ENCODE measurements at regions not wholly inside any gene's neighbourhood (a gene's known extent, or its start where the extent isn't known, plus 50 kb on each side); places are given as distances from the start of the nearest gene placed in this dataset.
"Not testable (repeated sequence)": the region's sequence is repeated elsewhere in the genome, so short reads cannot be mapped to it uniquely, and the experiment has no call there.

DNA sequence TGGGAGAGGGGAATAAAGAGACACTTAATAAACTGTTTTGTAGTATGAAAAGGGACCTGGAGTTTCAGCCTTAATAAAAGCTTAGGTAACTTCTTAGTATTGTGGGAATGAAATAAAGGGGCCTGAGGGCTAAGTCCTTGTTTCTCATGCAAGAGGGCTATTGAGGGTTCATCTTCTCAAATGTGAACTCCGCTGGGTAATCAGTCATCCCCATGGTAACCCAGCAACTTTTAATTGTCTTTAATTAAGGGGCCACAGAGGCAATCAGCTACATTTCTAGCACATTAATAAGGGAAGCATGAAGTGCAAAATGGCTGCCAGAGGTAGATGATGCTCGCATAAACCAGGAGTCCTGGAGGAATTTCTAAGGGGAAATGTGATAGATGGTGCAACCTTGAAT, 1784.2 kb upstream of the CELF4 start:
- no peak for DNase-seq (ENCODE audit: low read depth in 4 of 4, low spot score in 3 of 4)

DNA sequence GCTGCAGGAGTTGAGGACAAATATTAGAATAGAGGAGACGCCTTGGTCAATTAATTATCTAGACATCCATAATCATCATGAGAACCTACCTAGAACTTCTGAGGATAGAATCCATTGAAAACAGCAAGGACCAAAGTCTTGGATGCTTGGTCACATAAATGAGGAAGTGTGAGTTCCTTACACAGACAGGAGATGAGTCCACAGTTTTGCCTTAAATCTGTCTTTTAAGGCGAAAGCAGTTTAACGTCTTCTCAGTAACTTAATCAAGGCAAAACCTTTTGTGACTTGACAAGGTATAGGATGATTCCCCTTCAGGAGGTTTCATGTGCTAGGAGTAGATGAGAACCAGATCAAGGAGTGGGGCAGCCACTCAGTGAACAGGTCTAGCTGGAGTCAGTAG, 1783.2 kb upstream of the CELF4 start:
- no peak for DNase-seq (ENCODE audit: low read depth in 4 of 4, low spot score in 3 of 4)

DNA sequence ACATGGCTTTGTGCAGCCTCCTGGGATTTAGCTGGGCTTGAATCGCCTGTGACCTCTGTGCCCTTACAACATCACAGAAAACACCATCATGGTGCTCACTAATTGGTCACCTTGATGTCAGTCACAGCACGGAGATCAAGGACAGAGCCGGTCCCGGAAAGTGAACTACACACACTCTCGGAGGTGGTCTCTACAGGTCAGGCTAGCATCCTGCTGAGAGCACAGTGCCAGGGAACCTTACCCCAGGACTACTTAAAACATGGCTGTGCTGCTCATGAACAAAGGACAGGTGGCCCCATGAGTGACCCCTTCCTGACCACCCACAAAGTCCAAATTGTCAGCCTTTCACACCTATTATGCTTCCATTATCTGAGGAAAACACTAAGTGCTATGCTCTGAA, 1782.1 kb upstream of the CELF4 start:
- DNase-seq (ENCODE audit: low read depth in 4 of 4, low spot score in 3 of 4) = no peak

DNA sequence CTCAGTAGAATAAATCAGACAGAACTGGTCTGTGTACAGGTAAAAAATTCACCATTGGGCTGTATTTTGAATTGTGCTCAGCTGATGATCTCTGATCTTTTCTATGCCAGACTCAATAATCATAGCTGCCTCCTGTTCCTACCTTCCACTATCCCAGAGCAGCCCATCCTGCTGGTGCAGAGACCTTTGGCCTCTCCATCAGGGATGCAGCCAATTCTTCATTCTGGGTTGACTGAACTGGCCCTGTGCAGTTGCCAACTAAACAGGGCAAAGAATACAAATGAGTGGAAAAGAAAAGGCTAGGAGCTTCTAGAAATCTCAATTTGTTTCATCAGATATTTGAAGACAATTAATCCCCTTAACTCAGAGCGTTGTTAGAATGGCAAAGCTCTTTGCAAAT, 1781.3 kb upstream of the CELF4 start:
- no peak for DNase-seq (ENCODE audit: low read depth in 4 of 4, low spot score in 3 of 4)

DNA sequence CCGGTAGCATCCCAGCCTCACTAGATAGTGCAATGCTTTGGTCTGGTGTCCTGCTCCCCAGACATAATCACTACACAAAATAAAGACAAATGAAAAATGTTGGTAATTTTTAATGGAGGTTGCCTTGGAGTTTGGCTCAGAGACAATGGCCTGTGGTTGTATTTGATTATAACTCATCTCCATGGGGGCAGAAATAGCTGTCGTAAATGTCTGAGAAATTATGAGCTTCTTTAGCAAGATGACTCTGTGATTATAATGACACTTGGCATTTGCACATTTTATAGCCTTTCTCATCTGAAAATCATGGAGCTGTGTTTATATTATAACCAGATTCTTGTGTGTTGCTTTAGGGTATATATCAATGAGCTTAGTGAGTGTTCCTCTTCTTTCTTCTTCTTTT, 1779.7 kb upstream of the CELF4 start:
- DNase-seq (ENCODE audit: low read depth in 4 of 4, low spot score in 3 of 4) = no peak

DNA sequence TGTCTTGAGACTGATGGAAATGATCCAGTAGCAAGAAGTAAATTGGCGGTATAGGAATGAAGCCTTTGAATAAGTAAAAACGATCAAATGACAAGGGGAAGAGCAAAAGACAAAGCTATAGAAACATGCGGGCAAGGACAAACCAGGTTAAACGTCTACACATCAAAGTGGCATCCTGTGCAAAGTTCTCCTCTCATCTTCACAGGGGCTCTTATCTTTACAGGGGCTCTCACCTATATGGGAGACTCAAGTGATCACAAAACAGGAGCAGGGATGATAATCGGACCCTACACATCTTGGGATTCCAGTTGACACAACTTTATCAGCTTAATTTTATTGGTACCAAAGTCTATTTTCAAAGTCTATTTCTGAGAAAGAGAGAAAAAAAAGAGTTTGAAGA, 1778.9 kb upstream of the CELF4 start:
- no peak for DNase-seq (ENCODE audit: low read depth in 4 of 4, low spot score in 3 of 4)

DNA sequence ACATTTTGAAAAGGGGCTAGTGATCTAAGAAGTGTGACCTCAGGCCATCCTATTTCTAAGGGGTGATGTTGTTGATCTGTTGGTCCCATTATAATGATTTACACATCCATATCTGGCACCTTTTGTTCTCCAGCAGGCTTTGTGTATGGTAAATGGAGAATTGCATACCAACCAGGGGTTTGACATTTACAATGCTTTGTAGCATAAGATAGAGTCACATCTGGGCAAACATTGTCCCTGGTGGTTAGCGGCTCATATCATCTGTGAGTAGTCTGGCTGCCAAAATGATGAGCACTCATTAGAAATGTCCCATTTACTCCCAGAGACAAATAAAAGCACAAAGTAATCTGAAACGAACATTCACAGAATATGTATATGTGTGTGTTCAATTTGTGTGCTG, 1775.5 kb upstream of the CELF4 start:
- DNase-seq (ENCODE audit: low read depth in 4 of 4, low spot score in 3 of 4) = no peak

DNA sequence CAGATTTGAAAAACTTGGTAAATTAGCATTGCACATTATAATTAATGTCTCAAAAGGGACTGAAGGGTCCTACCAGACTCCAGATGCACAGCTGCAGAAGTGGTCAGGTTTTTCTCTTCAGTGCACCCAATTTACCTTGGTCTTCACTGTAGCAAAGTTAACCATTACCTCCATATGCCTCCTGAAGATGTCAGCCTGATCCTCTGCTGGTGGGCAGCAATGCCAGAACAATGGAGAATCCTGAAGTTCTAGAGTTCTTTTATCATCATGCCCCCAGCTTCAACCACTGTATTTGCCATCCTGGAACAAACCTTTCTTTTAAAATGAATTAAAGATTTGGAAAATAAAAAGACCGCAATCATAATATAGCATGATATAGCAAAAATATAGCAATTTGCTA, 1774.8 kb upstream of the CELF4 start:
- no peak for DNase-seq (ENCODE audit: low read depth in 4 of 4, low spot score in 3 of 4)

DNA sequence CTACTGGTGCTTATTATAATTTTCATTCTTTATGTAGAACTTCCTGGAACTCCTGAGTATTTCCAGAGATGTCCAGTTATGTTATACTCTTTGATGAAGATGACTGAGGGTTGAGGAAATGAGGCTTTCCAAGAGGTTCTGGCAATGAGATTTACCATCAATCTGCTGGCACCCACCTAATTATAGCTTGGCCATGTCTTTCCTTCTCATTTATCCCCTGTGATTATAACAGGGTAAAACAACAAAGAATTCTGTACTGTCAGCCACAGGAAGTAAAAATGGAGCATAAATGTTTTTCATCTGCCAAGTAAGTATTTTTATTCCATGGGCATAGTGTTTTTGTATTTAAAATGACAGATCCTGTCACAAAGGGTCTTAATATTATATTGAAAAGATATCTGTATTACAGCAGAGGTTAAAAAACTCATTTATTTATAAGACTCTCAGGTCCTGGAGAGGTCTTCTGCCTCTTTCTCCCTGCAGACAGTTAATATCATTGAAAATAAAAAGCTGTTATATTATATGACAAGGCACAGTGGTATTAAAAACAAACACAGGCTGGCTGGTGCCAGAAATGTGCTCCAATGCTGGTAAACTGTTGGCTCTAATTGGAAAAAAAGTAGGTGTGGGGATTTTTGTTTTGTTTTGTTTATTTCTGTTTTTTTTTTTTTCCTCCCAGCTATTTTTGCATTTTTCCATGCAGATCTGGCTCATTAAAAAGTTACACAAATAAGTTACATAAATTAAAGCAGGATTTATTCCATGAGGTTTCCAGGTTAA, 1764.1 kb upstream of the CELF4 start:
- no peak for DNase-seq (ENCODE audit: low read depth in 4 of 4, low spot score in 3 of 4)

DNA sequence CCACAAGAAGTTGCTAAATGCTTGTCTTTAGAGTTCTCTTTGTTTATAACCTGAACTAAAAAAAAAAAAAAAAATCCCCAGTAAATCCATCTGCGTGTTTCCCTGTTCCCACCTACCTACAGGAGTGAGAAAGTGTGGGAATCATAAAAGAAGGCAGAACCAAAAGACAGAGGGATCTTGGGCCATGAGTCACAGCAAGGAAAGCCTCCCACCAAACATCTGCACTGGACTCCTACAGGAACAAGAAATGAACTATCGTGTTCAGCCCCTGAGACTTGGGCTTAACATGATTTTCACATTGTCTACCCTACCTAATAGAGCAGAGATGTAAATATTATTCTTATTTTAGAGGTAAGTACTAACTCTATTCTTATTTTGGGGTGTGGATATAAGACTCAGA, 1761.2 kb upstream of the CELF4 start:
- no peak for DNase-seq (ENCODE audit: low read depth in 4 of 4, low spot score in 3 of 4)

DNA sequence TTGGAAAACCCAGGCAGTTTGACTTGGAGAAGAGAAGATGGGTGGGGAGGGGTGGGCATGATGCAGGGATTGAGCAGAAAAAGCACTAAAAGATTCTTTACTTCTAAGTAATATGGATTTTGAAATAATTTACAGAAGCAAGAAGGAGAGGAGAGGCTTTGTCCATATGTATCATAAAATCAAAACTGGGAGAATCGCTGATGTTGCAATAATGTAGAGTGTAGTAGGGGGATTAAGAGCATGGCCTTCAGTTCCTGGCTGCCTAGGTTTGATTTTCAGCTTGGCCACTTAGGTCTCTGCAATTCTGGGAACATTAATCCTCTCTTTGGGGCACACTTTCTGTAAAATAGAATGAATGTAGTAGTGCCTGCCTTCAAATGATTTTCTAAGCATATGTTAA, 1760.4 kb upstream of the CELF4 start:
- DNase-seq (ENCODE audit: low read depth in 4 of 4, low spot score in 3 of 4) = no peak

DNA sequence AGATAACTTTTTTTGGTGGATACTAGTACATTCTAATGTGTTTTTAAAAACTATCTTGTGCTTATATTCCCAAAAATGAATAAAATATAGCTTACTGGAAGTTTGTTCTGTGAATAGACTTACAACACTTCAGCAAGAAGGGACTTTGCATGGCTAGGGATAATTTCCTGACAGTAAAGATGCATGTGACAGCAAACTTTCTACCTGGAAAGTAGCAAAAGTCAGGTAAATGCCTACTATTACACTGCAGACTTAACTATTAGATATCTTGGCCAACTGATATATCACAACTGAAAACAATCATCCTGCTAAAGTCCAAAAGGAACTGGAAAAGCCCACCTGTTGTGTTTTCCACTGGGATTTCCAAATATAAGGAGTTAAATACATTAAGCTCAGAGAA, 1753.5 kb upstream of the CELF4 start:
- no peak for DNase-seq (ENCODE audit: low read depth in 4 of 4, low spot score in 3 of 4)

DNA sequence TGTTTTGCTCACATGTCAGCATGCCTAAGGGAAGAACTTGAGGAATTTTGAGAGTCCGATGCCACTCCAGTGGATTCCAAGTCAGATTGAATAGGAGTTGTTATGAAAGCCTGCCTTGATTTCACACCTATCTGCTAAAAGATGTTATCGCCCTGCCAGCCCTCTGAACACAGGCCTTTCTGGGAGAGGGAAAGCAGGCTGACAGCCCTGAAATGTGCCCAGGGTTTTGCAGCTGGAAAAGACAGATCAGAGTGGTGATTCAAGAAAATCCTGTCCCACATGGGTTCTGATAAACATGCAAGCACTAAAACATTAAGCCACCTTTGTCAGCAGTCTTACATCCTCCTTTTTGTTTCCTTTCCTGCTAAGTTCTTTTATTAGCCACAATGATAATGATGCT, 1752.9 kb upstream of the CELF4 start:
- DNase-seq (ENCODE audit: low read depth in 4 of 4, low spot score in 3 of 4) = no peak

DNA sequence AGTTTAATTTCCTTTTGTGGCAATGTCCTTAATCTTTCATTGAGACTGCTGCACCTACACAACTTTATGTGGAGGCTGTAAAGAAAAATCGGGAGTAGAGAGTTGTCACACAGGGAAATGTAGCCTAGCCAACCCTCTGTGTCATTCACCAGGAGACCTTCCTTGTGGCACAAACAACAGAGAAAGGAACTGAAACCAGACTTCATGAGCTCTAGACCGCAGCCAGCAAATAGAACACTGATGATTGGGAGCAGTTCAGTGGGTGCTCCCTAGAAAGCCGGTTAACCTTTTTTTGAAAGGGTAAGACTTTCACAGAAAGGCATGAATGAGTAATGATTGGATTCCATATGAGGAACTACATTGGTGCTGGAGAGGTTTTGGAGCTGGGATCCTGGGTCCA, 1752.4 kb upstream of the CELF4 start:
- no peak for DNase-seq (ENCODE audit: low read depth in 4 of 4, low spot score in 3 of 4)

DNA sequence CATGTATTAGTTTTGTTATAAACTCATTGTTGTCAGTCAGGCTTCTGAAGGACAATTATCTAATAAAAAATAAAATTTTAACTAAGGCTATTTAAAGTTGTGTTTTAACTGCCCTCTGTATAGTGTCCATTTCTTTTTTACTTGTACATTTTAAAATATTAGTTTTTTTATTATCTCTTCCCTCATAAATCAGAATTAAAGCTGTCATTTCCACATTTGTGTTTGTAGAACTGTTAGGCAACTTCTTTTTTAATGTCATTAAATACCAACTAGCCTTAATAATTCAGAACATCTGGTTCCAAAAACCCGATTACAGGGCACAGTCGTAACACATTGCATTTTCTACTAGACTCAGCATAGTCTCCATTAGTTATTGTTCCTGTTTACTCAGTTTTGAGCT, 1749.0 kb upstream of the CELF4 start:
- no peak for DNase-seq (ENCODE audit: low read depth in 4 of 4, low spot score in 3 of 4)

DNA sequence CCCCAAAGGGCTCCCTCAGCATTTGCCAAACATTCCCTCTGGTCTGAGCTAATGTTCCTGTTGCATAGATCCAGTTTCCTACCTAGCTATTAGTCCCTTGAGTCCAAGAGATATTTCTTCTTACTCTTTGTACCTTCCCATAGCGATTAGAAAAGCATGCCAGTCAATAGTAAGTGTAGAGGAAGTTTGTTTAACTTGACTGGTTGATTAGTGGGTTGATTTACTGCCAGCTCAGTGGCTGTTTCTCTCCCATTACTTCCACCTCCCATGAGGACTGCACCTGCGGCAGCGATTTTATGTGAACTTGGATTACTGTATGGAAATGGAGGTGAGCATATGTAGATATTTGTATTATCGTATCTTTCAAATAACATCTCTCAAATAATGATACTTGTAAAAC, 1748.4 kb upstream of the CELF4 start:
- no peak for DNase-seq (ENCODE audit: low read depth in 4 of 4, low spot score in 3 of 4)

DNA sequence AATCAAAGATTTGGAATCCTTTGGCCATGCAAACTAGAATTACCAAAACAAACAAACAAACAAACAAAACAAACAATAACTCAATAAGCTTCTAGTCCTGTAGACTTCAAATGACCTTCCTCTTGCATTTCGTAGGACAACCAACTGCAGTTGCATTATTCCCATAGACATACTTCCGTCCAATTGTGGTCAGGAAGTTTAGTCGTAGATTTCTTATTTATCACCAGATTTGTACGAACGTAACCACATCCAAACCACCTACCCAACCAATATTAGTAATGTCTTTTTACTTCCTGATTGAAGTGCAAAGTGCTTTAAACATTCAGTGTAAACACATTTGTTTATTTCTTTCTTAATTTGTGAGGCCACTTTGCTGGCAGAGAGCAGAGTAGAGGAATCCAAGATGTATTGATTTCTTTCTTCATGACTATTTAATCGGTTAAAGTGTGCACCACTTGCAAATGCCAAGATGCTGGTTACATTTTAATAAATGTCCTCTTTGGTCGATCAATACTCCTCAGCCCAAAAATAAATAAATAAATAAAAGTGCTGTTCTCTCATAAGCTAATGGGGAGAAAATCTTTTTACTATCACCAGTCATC, 1745.6 kb upstream of the CELF4 start:
- no peak for DNase-seq (ENCODE audit: low read depth in 4 of 4, low spot score in 3 of 4)

DNA sequence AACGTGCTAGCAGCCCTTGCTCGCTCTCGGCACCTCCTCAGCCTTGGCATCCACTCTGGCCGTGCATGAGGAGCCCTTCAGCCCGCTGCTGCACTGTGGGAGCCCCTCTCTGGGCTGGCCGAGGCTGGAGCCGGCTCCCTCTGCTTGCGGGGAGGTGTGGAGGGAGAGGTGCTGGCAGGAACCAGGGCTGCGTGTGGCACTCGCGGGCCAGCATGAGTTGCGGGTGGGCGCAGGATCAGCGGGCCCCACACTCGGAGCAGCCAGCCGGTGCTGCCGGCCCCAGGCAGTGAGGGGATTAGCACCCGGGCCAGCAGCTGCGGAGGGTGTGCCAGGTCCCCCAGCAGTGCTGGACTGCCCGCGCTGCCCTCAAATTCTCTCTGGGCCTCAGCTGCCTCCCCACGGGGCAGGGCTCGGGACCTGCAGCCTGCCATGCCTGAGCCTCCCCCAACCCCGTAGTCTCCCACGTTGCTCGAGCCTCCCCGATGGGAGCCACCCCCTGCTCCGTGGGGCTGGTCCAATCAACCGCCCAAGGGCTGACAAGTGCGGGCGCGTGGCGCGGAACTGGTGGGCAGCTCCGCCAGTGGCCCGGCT, 1743.4 kb upstream of the CELF4 start:
- not testable (repeated sequence) for DNase-seq (ENCODE audit: low read depth in 4 of 4, low spot score in 3 of 4)

DNA sequence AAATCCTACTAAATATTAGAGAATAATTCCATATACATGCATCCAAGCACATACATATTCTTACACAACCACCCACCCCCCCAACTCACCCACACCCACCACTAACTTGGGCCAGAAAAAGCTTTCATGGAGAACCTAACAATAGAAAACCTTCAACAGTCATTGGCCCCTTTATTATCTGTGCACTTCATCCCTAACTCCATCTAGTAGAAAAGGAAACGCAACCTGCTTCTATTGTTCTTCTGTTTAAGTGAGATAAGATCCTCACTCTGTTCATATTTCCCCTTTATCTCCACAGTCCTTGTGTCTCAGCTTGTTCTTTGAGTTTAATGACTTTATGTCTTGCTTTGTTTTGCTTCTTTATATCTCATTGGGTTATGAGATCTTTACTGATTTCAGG, 1740.2 kb upstream of the CELF4 start:
- DNase-seq (ENCODE audit: low read depth in 4 of 4, low spot score in 3 of 4) = no peak

DNA sequence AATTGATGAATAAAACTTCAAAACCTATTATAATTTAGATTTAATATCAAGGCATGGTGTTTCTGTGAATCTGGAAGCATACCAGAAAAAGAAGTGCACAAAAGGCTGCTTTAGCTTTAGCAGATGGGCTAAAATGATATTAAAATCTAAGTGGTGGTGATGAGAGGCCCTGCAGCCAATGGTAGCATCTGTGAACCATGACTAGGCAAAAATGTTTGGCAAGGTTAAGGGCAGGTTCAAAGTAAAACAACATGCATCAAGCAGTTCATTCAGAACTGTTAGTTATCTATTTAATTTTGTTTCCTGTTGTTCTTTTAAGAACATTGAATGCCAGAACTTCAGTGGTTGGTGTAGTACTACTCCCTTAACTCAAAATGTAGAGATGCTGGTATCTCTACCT, 1736.9 kb upstream of the CELF4 start:
- DNase-seq (ENCODE audit: low read depth in 4 of 4, low spot score in 3 of 4) = no peak

DNA sequence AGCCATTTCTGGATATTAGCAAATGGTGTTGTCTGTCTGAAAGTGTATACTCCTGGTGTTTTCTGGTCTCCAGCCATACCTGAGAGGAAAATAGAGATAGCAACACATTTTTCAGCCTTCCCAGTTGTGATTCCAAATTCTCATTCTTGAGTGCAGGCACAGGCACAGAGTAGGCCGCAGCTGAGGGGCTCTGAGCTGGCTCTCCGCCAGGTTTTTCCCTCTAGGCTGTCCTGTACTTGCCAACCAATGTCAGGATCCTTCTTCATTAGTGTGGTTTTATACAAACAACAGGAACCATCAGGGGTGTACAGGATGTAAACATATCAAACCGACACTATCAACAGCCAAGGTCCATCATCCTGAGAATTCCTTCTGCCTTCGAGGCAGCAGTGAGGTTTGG, 1733.6 kb upstream of the CELF4 start:
- no peak for DNase-seq (ENCODE audit: low read depth in 4 of 4, low spot score in 3 of 4)

DNA sequence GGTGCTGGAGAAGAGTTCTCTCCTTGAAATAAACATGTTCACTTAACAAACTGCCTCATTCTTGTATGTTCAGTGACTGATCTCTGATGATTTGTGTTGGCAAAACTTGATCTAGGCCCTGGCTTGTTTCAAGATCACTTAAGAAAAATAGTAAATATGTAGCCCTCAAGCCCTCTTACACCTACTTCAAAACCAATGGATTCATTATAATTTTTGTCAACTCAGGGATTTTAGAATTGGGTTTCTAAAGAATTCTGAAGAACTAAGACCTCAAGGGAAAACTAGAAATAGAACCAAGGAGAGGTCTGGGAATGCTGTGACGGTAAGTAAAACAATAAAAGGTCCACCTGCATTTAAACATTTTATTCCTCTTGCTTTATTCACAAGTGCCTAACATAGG, 1731.6 kb upstream of the CELF4 start:
- DNase-seq (ENCODE audit: low read depth in 4 of 4, low spot score in 3 of 4) = no peak

Data from right renal pelvis (tissue), 4 donors.